HG02970 (cell line): ENCODE measurements at regions not wholly inside any gene's neighbourhood (a gene's known extent, or its start where the extent isn't known, plus 50 kb on each side); places are given as distances from the start of the nearest gene placed in this dataset.
"Not testable (repeated sequence)": the region's sequence is repeated elsewhere in the genome, so short reads cannot be mapped to it uniquely, and the experiment has no call there.

ENCODE experiments used
- ATAC-seq: cut with Tn5 transposase; IDR thresholded peaks from one replicate; pipeline ENCODE4 v1.9.1; 2021; ENCODE audit warnings: mild to moderate bottlenecking, moderate library complexity, moderate number of reproducible peaks; ENCODE audit not compliant: unreplicated experiment, low FRiP score

- ATAC-seq, result no peak
Observed at GRCh38 chr7:118870187-118870586, 645.7 kb downstream of the ANKRD7 start.

DNA sequence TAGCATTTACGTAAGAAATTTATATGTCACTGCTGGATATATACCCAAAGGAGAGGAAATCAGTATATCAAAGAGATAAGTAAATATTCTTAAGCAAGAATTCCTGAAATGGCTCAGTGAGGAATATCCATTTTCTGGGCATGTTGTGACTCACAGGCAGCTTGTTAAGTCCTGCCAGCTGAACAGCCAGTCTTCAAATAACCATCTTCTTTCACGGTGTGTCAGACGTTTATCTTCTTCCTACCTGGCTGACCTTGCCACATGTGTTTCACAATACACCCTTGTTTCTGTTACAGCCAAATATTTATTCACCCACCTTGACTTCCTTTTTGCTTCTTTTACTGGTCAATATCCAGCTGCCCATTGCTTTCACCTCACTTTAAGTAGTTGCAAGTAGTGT lies 648.1 kb downstream of the ANKRD7 start:
- ATAC-seq, result no peak

DNA sequence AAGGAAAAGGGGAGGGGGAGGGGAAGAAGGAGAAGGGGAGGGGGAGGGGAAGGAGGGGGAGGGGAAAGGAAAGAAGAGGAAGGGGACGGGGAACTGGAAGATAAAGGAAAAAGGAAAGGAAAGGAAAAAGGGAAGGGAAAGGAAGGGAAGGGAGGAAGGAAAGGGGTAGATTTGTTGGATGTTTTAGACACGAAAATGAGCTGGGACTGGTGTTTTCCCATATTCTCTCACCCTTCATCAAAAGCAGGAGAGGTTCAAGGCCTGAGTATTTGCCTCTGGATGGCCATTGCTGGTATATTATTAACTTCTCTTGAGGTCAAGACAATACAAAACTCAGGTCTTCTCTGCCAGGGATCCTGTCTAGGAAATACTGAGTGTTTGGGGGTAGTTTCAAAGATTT lies 652.7 kb downstream of the ANKRD7 start:
- no peak for ATAC-seq

DNA sequence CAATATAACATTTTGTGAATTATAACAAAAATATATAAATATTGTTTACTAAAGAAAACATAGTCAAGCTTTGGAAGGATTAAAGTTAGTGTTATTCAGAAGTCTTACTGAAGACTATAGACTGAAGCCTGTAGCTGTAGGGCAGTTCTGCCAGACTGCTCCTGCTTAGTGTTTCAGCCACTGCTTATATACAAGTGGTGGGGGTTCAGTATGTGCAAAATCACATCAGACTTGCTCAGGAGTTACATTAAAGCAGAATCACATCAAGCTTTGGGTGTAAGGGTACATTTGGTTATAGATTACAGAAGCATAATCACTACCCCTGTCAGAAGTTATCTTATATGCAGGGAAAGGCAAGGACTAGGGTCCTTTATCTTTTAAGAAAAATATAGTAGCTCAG lies 653.8 kb downstream of the ANKRD7 start:
- no peak for ATAC-seq

DNA sequence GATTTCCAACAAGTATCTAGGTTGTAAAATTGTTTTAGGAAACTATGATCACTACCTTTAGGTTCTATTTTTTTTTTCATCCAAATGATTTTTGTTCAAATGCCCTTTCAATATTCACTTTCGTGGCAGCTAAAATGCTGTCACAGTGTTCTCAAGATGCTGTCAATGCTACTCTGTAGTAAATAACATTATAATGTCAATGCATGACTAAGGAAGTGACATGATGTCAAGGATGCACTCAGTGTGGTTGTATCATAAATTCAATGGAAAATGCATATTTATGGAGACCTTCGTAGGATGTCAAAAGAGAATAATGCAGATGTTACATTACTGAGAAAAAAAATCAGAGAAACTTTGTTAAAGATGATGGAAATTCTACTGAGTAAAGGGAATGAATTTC lies 673.8 kb downstream of the ANKRD7 start:
- no peak for ATAC-seq

- no peak for ATAC-seq
Observed at GRCh38 chr7:118902600-118902999, 678.1 kb downstream of the ANKRD7 start.

- ATAC-seq, result no peak
Observed at GRCh38 chr7:118907911-118908527, 683.5 kb downstream of the ANKRD7 start.

GRCh38 chr7:118916120-118916519 lies 691.6 kb downstream of the ANKRD7 start:
- not testable (repeated sequence) for ATAC-seq

- no peak for ATAC-seq
Observed at GRCh38 chr7:118918556-118918955, 694.1 kb downstream of the ANKRD7 start.

GRCh38 chr7:118938845-118939244 lies 714.3 kb downstream of the ANKRD7 start:
- ATAC-seq, result no peak

- ATAC-seq, result no peak
Observed at GRCh38 chr7:118944271-118944670, 719.8 kb downstream of the ANKRD7 start.

DNA sequence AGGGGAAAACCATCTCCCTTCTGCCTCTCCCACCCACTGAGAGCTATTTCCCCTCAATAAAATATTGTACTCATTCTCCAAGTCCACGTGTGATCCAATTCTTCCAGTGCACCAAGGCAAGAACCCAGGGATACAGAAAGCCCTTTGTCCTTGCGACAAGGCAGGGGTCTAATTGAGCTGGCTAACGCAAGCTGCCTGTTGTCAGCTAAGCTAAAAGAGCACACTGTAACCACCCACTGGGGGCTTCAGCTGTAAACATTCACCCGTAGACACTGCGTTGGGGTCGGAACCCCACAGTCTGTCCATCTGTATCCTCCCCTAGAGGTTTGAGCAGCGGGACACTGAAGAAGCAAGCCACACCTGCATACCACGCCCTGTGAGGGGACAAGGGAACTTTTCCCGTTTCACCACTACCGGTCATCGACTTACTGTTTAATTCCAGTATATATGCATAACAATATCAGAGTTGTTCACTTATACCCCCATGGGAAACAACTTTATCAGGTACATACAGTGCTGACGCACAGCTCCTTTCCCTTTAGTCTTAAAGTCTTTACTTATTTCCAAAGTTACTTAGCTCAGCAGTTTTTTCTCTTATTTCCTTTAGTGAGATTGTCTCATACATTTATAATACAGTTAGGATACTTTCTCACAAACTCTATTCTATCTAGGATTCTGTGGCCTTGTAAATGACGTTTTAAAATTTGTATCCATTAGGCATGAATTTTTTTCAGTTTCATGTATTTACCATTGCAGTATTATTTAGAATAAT lies 721.6 kb downstream of the ANKRD7 start:
- ATAC-seq, result no peak

DNA sequence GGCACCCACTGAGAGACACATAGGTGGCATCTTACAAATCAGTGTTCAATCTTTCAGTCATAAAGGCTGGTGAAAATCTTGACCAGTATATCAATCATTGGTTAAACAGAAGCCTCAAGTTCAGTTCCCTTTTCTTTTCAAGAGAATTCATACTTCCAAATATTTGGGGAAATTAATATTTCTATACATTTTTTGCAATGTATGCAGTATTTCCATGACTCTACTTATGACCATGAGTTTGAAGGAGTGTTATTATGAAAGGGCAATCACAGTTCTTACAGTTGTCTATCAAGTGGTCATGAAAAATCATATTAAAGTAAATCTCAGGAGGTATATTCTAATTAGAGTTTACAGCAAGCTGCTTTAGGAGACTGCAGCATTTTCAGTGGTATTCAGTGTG lies 724.0 kb downstream of the ANKRD7 start:
- no peak for ATAC-seq

GRCh38 chr7:118949031-118949430 lies 724.5 kb downstream of the ANKRD7 start:
- no peak for ATAC-seq

GRCh38 chr7:118956285-118956684 lies 731.8 kb downstream of the ANKRD7 start:
- not testable (repeated sequence) for ATAC-seq

GRCh38 chr7:118969370-118969769 lies 744.9 kb downstream of the ANKRD7 start:
- no peak for ATAC-seq

GRCh38 chr7:118971706-118972105 lies 747.2 kb downstream of the ANKRD7 start:
- no peak for ATAC-seq

- ATAC-seq, result no peak
Observed at GRCh38 chr7:118974836-118975235, 750.3 kb downstream of the ANKRD7 start.

- no peak for ATAC-seq
Observed at GRCh38 chr7:118995350-118995749, 770.8 kb downstream of the ANKRD7 start.

DNA sequence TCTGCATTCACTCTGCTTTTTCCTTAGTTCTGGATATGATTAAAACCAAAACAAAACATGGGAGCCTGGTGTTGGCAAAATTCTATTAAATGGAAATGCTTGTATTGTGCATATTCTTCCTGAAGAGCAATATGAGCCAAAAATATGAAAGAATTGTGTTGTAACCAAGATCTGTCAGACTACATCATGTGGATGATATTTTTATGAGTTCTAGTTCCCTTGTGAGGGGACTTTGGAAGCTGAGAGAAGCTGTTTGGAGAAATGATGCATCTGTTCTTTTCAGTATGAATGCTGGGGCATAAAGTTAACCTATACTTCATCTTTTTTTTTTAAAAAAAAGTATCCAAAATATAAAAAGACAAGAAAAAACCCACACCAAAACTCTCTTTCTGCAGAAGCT lies 782.7 kb downstream of the ANKRD7 start:
- no peak for ATAC-seq

DNA sequence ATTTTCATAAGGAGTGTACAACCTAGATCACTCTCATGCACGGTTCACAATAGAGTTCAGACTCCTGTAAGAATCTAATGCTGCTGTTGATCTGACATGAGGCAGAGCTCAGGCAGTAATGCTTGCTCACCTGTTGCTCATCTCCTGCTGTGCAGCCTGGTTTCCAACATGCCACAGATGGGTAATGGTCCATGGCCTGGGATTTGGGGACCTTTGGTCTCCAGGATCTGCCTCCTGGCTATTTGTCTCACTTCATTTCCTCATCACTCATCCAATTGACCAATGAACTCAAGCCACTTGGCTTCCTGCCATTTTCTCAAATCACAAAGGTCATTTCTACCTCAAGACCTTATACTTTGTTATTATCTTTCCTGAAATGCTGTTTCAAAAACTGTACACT lies 786.1 kb downstream of the ANKRD7 start:
- no peak for ATAC-seq

DNA sequence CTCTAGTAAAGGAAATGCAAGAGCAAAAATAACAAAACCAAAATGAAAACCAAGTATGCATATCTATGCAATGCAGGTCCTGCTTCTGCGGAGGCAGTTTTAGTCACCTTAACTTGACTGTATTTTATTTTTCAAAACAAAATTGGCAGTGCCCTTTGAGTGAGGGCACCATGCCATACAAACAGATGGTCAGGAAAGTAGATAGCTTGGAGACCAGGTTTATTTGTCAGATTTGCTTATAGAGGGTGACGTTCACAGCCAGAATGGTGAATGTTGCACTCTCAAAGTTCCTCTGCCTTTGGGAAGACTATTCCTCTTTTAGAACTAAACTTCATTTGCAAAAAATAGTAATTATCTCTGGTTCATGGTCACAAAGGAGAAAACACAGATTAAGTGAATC lies 801.9 kb downstream of the ANKRD7 start:
- no peak for ATAC-seq
